ENCODE measurements at regions not wholly inside any gene's neighbourhood (a gene's known extent, or its start where the extent isn't known, plus 50 kb on each side); places are given as distances from the start of the nearest gene placed in this dataset.
"Not testable (repeated sequence)": the region's sequence is repeated elsewhere in the genome, so short reads cannot be mapped to it uniquely, and the experiment has no call there.

GRCh38 chr7:51850126-51850525 lies 533.5 kb upstream of the COBL start:
- intact Hi-C loops (cut with DNase I, micrococcal nuclease) = no loop called here
- Histone ChIP-seq H3K4me3 (no peak overlapping the region), H3K36me3 (ENCODE audit: low read depth) (no peaks in the 10 kb centered on the region), H3K9me3 (peaks cover 27% of the 10 kb centered on the region), H3K4me1 (ENCODE audit: low read depth) (no peaks in the 10 kb centered on the region)
- TF ChIP-seq CTCF (IDR thresholded peaks at IDR 0.05) = no peak
- DNase-seq (no peak), ATAC-seq (no peak)

- no peaks in the 10 kb centered on the region for H3K4me1 ChIP-seq (ENCODE audit: low read depth)
- H3K36me3 ChIP-seq (ENCODE audit: low read depth) = no peaks in the 10 kb centered on the region
- TF ChIP-seq CTCF (IDR thresholded peaks at IDR 0.05) = no peak
- ATAC-seq = no peak
- peaks cover 15% of the 10 kb centered on the region for H3K9me3 ChIP-seq
- intact Hi-C loops (cut with DNase I, micrococcal nuclease) = no loop called here
- no peak for DNase-seq
- no peak overlapping the region for H3K4me3 ChIP-seq
Observed at GRCh38 chr7:51847461-51848134, 531.0 kb upstream of the COBL start.

- H3K4me1 ChIP-seq (ENCODE audit: low read depth); intact Hi-C loops (cut with DNase I, micrococcal nuclease); ATAC-seq; DNase-seq; H3K4me3 ChIP-seq; H3K9me3 ChIP-seq; H3K36me3 ChIP-seq (ENCODE audit: low read depth): not testable (repeated sequence)
Observed at GRCh38 chr7:51839130-51839529, 522.5 kb upstream of the COBL start.

GRCh38 chr7:51827631-51828030 lies 511.0 kb upstream of the COBL start:
- Histone ChIP-seq H3K36me3 (ENCODE audit: low read depth) (no peaks in the 10 kb centered on the region), H3K4me3 (no peak overlapping the region), H3K9me3 (no peaks in the 10 kb centered on the region), H3K4me1 (ENCODE audit: low read depth) (no peaks in the 10 kb centered on the region)
- ATAC-seq = no peak
- TF ChIP-seq CTCF (IDR thresholded peaks at IDR 0.05) = no peak
- intact Hi-C loops (cut with DNase I, micrococcal nuclease) = no loop called here
- DNase-seq = no peak

- no peaks in the 10 kb centered on the region for H3K36me3 ChIP-seq (ENCODE audit: low read depth)
- DNase-seq (no peak), ATAC-seq (no peak)
- H3K9me3 ChIP-seq = no peaks in the 10 kb centered on the region
- no peak overlapping the region for H3K4me3 ChIP-seq
- no peaks in the 10 kb centered on the region for H3K4me1 ChIP-seq (ENCODE audit: low read depth)
- intact Hi-C loops (cut with DNase I, micrococcal nuclease) = no loop called here
- TF ChIP-seq CTCF (IDR thresholded peaks at IDR 0.05) = no peak
Observed at GRCh38 chr7:51824050-51824449, 507.4 kb upstream of the COBL start.

- Histone ChIP-seq H3K9me3 (no peaks in the 10 kb centered on the region), H3K36me3 (ENCODE audit: low read depth) (no peaks in the 10 kb centered on the region), H3K4me3 (no peak overlapping the region), H3K4me1 (ENCODE audit: low read depth) (no peaks in the 10 kb centered on the region)
- no peak for DNase-seq
- ATAC-seq = no peak
- TF ChIP-seq CTCF (IDR thresholded peaks at IDR 0.05) = no peak
- intact Hi-C loops (cut with DNase I, micrococcal nuclease) = no loop called here
Observed at GRCh38 chr7:51823437-51823836, 506.8 kb upstream of the COBL start.
